Panc1 (cell line): ENCODE measurements at regions not wholly inside any gene's neighbourhood (a gene's known extent, or its start where the extent isn't known, plus 50 kb on each side); places are given as distances from the start of the nearest gene placed in this dataset.

Experiments
- ATAC-seq: fragments of 200-7000 bp; cut with Tn5 transposase; 2 replicates; pipeline ENCODE4 v1.9.1; 2020; ENCODE audit warnings: mild to moderate bottlenecking, moderate library complexity
- BruUV-seq: library from RNA; stranded (reverse); fragments of 400-500 nt; replicated peaks from 2 replicates; lab custom pipeline; 2021; lab: Mats Ljungman, UMichigan
- CTCF ChIA-PET: fragments of 300-600 bp; sonication (Branson Sonifier 250); formaldehyde crosslinking; loops from one replicate; lab custom pipeline; 2022; ENCODE audit warnings: antibody characterized with exemption; lab: Charles Lee
- POLR2A ChIA-PET: fragments of 300-600 bp; sonication (Branson Sonifier 250); formaldehyde crosslinking; loops from one replicate; lab custom pipeline; 2022; ENCODE audit warnings: antibody characterized with exemption; lab: Charles Lee
- DNase-seq: peaks from one replicate; pipeline ENCODE4 v3.0.0-alpha.2; 2010; ENCODE audit warnings: low read depth, low spot score
- H3K27ac ChIP-seq: 2 replicates; pipeline ENCODE4 v1.5.1; 2011; ENCODE audit warnings: mild to moderate bottlenecking, low read length, inconsistent platforms
- H3K27me3 ChIP-seq: fragments of 200-500 bp; sonication (Bioruptor generic); 2 replicates; pipeline ENCODE4 v1.6.0; 2014; ENCODE audit warnings: low read length, inconsistent platforms; ENCODE audit not compliant: control insufficient read depth, insufficient read depth
- H3K36me3 ChIP-seq: fragments of 200-500 bp; sonication (Bioruptor generic); 2 replicates; pipeline ENCODE4 v1.5.1; 2014; ENCODE audit warnings: inconsistent platforms, mild to moderate bottlenecking, low read length, moderate library complexity; ENCODE audit not compliant: control insufficient read depth, insufficient read depth
- H3K4me1 ChIP-seq: 2 replicates; pipeline ENCODE4 v1.5.1; 2011; ENCODE audit warnings: inconsistent platforms, mild to moderate bottlenecking, low read length, moderate library complexity; ENCODE audit not compliant: control insufficient read depth, insufficient read depth
- H3K4me3 ChIP-seq, 2 experiments: 2 replicates each; pipeline ENCODE4 v1.5.1; 2011 to 2012; ENCODE audit warnings: low read depth in 2 of 2, low read length in 2 of 2, mild to moderate bottlenecking in 2 of 2, inconsistent platforms in 1 of 2, moderate library complexity in 1 of 2
- H3K9me3 ChIP-seq: fragments of 200-500 bp; sonication (Bioruptor generic); 2 replicates; pipeline ENCODE4 v1.5.1; 2014; ENCODE audit warnings: low read depth, mild to moderate bottlenecking, inconsistent platforms, low read length, moderate library complexity; ENCODE audit not compliant: control insufficient read depth, insufficient read depth
- POLR2AphosphoS5 ChIP-seq: IDR thresholded peaks from 2 replicates; pipeline ENCODE4 v1.6.1; 2012; ENCODE audit warnings: mild to moderate bottlenecking, low read depth, low read length, moderate library complexity
- SIN3A ChIP-seq: IDR thresholded peaks from 2 replicates; pipeline ENCODE4 v1.6.1; 2012; ENCODE audit warnings: low read depth, mild to moderate bottlenecking, low read length, moderate library complexity, borderline replicate concordance; ENCODE audit not compliant: insufficient read depth
- TCF7L2 ChIP-seq: IDR thresholded peaks from 2 replicates; pipeline ENCODE4 v1.6.1; 2011; ENCODE audit warnings: mild to moderate bottlenecking, low read depth, low read length, inconsistent platforms
- in situ Hi-C: cut with HindIII; loops from 2 replicates; pipeline ENCODE4 v1.10.0; 2016; ENCODE audit warnings: low sequenced_read_pairs, low pct_unique_long_range_greater_than_20kb
- intact Hi-C: fragments of 100-400 bp; cut with micrococcal nuclease; formaldehyde crosslinking; loops from one replicate; pipeline ENCODE4 v1.10.0; 2022; ENCODE audit not compliant: unreplicated experiment
- TF ChIP-seq, protein P1 (sequence below), 2 experiments: IDR thresholded peaks; 2 replicates each; pipeline ENCODE4 v1.6.1; 2011 to 2012; ENCODE audit warnings: low read depth in 2 of 2, control low read depth in 1 of 2, low read length in 1 of 2, mild to moderate bottlenecking in 1 of 2, moderate library complexity in 1 of 2; ENCODE audit not compliant: insufficient read depth in 1 of 2
- TF ChIP-seq, protein P2 (sequence below): fragments of 450-650 bp; IDR thresholded peaks from 2 replicates; pipeline ENCODE4 v1.5.1; 2017; ENCODE audit warnings: mild to moderate bottlenecking

DNA sequence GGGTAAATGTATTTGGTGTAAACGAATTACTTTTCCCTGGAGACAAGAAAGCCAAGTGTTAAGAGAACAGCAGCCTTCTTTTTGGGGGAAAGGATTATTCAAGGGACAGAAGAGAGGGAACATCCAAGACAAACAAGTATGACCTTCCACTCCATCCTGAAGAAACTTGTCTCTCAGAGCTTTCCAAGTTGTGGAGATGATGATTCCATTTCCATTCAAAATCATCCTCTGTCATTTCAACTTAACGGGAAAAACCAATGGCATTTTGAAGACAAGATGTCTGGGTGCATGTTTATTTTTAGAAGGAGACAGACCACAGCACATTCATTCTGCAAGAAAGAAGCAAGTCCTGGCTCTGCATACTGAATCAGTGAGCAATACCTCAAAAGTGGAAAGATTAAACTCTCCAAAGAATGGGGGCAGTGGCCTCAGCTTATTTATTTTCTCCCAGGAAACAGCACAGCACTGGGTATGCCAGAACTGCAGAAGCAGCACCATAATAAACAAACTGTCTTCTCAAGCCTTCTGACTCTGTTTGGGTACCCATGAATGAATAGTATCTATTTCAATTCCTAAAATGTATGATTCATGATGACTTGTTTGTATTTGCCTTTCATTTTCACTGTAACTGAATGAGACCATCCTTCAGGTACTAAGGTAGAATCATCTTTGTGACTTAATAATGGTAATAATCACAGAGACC, 541.0 kb downstream of the RFC3 start:
- no peak for DNase-seq
- ChIA-PET POLR2A (no interaction called here), CTCF (no interaction called here)
- Histone ChIP-seq H3K27ac (no peak overlapping the region), H3K4me1 (no peaks in the 10 kb centered on the region), H3K27me3 (no peaks in the 10 kb centered on the region), H3K4me3 (no peak overlapping the region), H3K36me3 (no peaks in the 10 kb centered on the region), H3K9me3 (no peaks in the 10 kb centered on the region)
- TF ChIP-seq, protein P1, sequence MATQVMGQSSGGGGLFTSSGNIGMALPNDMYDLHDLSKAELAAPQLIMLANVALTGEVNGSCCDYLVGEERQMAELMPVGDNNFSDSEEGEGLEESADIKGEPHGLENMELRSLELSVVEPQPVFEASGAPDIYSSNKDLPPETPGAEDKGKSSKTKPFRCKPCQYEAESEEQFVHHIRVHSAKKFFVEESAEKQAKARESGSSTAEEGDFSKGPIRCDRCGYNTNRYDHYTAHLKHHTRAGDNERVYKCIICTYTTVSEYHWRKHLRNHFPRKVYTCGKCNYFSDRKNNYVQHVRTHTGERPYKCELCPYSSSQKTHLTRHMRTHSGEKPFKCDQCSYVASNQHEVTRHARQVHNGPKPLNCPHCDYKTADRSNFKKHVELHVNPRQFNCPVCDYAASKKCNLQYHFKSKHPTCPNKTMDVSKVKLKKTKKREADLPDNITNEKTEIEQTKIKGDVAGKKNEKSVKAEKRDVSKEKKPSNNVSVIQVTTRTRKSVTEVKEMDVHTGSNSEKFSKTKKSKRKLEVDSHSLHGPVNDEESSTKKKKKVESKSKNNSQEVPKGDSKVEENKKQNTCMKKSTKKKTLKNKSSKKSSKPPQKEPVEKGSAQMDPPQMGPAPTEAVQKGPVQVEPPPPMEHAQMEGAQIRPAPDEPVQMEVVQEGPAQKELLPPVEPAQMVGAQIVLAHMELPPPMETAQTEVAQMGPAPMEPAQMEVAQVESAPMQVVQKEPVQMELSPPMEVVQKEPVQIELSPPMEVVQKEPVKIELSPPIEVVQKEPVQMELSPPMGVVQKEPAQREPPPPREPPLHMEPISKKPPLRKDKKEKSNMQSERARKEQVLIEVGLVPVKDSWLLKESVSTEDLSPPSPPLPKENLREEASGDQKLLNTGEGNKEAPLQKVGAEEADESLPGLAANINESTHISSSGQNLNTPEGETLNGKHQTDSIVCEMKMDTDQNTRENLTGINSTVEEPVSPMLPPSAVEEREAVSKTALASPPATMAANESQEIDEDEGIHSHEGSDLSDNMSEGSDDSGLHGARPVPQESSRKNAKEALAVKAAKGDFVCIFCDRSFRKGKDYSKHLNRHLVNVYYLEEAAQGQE (IDR thresholded peaks at IDR 0.05; ENCODE audit: insufficient read depth in 1 of 2, low read depth in 2 of 2, low read length in 1 of 2): no peak
- TF ChIP-seq TCF7L2 (no peak), SIN3A (no peak), POLR2AphosphoS5 (no peak)
- TF ChIP-seq, protein P2, sequence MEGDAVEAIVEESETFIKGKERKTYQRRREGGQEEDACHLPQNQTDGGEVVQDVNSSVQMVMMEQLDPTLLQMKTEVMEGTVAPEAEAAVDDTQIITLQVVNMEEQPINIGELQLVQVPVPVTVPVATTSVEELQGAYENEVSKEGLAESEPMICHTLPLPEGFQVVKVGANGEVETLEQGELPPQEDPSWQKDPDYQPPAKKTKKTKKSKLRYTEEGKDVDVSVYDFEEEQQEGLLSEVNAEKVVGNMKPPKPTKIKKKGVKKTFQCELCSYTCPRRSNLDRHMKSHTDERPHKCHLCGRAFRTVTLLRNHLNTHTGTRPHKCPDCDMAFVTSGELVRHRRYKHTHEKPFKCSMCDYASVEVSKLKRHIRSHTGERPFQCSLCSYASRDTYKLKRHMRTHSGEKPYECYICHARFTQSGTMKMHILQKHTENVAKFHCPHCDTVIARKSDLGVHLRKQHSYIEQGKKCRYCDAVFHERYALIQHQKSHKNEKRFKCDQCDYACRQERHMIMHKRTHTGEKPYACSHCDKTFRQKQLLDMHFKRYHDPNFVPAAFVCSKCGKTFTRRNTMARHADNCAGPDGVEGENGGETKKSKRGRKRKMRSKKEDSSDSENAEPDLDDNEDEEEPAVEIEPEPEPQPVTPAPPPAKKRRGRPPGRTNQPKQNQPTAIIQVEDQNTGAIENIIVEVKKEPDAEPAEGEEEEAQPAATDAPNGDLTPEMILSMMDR: no peak
- intact Hi-C loops (no loop called here), in situ Hi-C loops (no loop called here)
- no TSS peak for BruUV-seq
- no peak for ATAC-seq

DNA sequence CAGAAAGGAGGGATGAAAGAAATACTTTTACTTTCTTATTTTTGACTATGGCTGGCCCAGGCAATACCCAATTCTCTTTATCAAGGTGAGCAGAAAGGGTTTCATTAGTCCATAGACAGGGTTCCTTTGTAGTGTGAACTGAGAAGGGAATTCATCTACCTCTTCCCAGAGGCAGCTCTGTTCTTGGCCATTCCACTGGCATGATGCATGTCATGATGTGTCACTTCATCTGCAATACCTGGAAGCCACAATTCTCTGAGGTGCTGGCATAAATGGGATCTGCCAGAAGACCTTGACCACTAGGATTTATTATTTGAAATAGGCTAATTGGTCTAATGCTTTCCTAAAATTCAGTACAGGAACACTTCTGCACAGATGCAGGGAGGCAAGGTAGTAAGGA, 542.8 kb downstream of the RFC3 start:
- ATAC-seq (no peak), DNase-seq (no peak)
- Histone ChIP-seq H3K36me3 (no peaks in the 10 kb centered on the region), H3K9me3 (no peaks in the 10 kb centered on the region), H3K27me3 (no peaks in the 10 kb centered on the region), H3K4me3 (no peak overlapping the region), H3K27ac (no peak overlapping the region), H3K4me1 (no peaks in the 10 kb centered on the region)
- in situ Hi-C loops (no loop called here), intact Hi-C loops (no loop called here)
- TF ChIP-seq POLR2AphosphoS5: no peak
- TF ChIP-seq, protein P2: no peak
- TF ChIP-seq SIN3A: no peak
- TF ChIP-seq, protein P1 (IDR thresholded peaks at IDR 0.05; ENCODE audit: insufficient read depth in 1 of 2, low read depth in 2 of 2, low read length in 1 of 2): no peak
- no peak for TF ChIP-seq TCF7L2
- ChIA-PET CTCF (no interaction called here), POLR2A (no interaction called here)
- BruUV-seq: no TSS peak
